Coronary artery (tissue), 2 donors: ENCODE measurements at regions not wholly inside any gene's neighbourhood (a gene's known extent, or its start where the extent isn't known, plus 50 kb on each side); places are given as distances from the start of the nearest gene placed in this dataset.

Source experiments
- DNase-seq: peaks from one replicate; pipeline ENCODE4 v3.0.0-alpha.2; 2017; ENCODE audit warnings: low spot score
- H3K27ac ChIP-seq, 2 donors: fragments of 200-600 bp; sonication (generic); one replicate each; pipeline ENCODE4 v1.5.1; 2016 to 2019
- H3K4me3 ChIP-seq: fragments of 200-600 bp; sonication (generic); 2 replicates; pipeline ENCODE4 v1.5.1; 2016; ENCODE audit warnings: mild to moderate bottlenecking, moderate library complexity
- CTCF ChIP-seq: fragments of 200-600 bp; sonication (generic); IDR thresholded peaks from one replicate; pipeline ENCODE4 v1.5.1; 2019; ENCODE audit warnings: antibody characterized with exemption

- no peak overlapping the region for H3K27ac ChIP-seq
- no peak for DNase-seq
- no peak for TF ChIP-seq CTCF
- no peak overlapping the region for H3K4me3 ChIP-seq
Observed at GRCh38 chr13:90906554-90906953, 440.9 kb upstream of the MIR17HG start.

GRCh38 chr13:90908792-90909191 lies 438.7 kb upstream of the MIR17HG start:
- Histone ChIP-seq H3K4me3 (no peak overlapping the region), H3K27ac (no peak overlapping the region)
- no peak for TF ChIP-seq CTCF
- DNase-seq: no peak

DNA sequence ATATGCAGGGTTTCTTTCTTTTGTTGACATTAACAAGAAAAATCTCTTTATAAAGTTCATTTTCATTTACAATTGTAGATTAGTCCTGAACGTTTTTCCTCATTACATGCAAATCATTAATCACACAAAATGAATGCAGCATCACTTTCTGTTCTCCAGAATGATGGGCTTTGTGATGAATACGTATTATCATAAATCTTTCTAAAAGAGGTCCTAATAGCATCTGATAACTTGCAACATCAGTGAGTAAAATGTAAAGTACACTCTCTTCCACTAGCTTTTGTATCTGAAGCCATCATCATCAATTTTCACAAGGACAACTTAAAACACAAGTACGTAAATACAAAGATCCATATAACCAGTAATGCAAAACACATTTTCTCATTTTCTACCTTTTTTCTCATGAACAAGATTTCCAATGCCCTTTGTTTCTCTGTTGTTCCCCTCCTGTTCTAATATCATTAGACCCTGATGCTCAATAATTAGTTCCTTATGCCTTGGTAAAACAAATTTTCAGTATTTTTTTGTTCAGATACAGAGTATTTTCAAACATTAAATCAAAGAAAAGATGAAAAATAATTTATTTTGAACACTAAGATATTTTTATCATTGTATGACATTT lies 437.4 kb upstream of the MIR17HG start:
- DNase-seq: no peak
- Histone ChIP-seq H3K27ac (no peak overlapping the region), H3K4me3 (no peak overlapping the region)
- no peak for TF ChIP-seq CTCF

GRCh38 chr13:90912247-90912646 lies 435.2 kb upstream of the MIR17HG start:
- Histone ChIP-seq H3K27ac (no peak overlapping the region), H3K4me3 (no peak overlapping the region)
- TF ChIP-seq CTCF: no peak
- no peak for DNase-seq

- TF ChIP-seq CTCF: no peak
- Histone ChIP-seq H3K27ac (no peak overlapping the region), H3K4me3 (no peak overlapping the region)
- DNase-seq: no peak
Observed at GRCh38 chr13:90918536-90918935, 429.0 kb upstream of the MIR17HG start.

- Histone ChIP-seq H3K27ac (no peak overlapping the region), H3K4me3 (no peak overlapping the region)
- DNase-seq: no peak
- TF ChIP-seq CTCF: no peak
Observed at GRCh38 chr13:90919153-90919552, 428.3 kb upstream of the MIR17HG start.

DNA sequence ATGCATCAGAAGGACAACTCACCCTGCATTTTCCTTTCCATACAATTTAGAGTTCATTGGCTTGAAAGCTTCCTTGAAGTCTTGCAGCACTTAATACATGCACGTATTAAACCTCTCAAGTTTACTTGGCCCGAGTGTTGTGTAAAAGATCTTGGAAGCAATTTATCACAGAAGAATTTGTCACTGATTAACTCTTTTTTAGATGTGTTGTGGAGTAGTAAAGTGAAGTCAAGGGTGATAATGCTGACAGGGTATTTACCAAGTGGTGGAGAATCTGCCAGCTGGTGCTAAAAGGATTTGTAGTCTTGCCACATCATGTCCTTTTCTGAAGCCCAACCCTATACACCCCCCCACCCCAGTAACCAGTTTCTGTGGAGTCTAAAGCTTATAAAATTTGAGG lies 421.0 kb upstream of the MIR17HG start:
- no peak overlapping the region for H3K27ac ChIP-seq
- no peak for TF ChIP-seq CTCF
- no peak overlapping the region for H3K4me3 ChIP-seq
- no peak for DNase-seq
